HL-60 (cell line): ENCODE measurements at regions not wholly inside any gene's neighbourhood (a gene's known extent, or its start where the extent isn't known, plus 50 kb on each side); places are given as distances from the start of the nearest gene placed in this dataset.

Source experiments
- CTCF ChIP-seq: IDR thresholded peaks from one replicate; pipeline ENCODE4 v1.5.1; 2011; ENCODE audit warnings: low read length, control low read depth, inconsistent platforms; ENCODE audit not compliant: insufficient read depth
- GABPA ChIP-seq: IDR thresholded peaks from 2 replicates; pipeline ENCODE4 v1.6.1; 2012; ENCODE audit warnings: low read depth
- POLR2AphosphoS5 ChIP-seq: IDR thresholded peaks from 2 replicates; pipeline ENCODE4 v1.6.1; 2012; ENCODE audit warnings: low read depth
- REST ChIP-seq: IDR thresholded peaks from 2 replicates; pipeline ENCODE4 v1.6.1; 2012; ENCODE audit warnings: low read depth; ENCODE audit not compliant: insufficient replicate concordance
- SPI1 ChIP-seq: IDR thresholded peaks from 2 replicates; pipeline ENCODE4 v1.6.1; 2012; ENCODE audit warnings: low read depth, mild to moderate bottlenecking, borderline replicate concordance

GRCh38 chr16:87057951-87058560 lies 259.1 kb downstream of the C16orf95 start:
- TF ChIP-seq REST (no peak), CTCF (no peak), GABPA (no peak), POLR2AphosphoS5 (no peak), SPI1 (no peak)
